ENCODE measurements at regions not wholly inside any gene's neighbourhood (a gene's known extent, or its start where the extent isn't known, plus 50 kb on each side); places are given as distances from the start of the nearest gene placed in this dataset.

- no peak overlapping the region for H3K27ac ChIP-seq (ENCODE audit: low read depth, low read length)
- no peaks in the 10 kb centered on the region for H3K36me3 ChIP-seq (ENCODE audit: control insufficient read depth, insufficient read depth, low read length)
- H3K4me3 ChIP-seq (ENCODE audit: low read length), result no peak overlapping the region
- H3K27me3 ChIP-seq (ENCODE audit: control insufficient read depth, insufficient read depth, low read length), result no peaks in the 10 kb centered on the region
- no peaks in the 10 kb centered on the region for H3K4me1 ChIP-seq (ENCODE audit: control insufficient read depth, insufficient read depth, low read length)
- H3K9ac ChIP-seq (ENCODE audit: low read length), result no peak overlapping the region
Observed at GRCh38 chr20:40258931-40259330, 430.1 kb downstream of the MAFB start.

- no peak overlapping the region for H3K9ac ChIP-seq (ENCODE audit: low read length)
- H3K36me3 ChIP-seq (ENCODE audit: control insufficient read depth, insufficient read depth, low read length), result no peaks in the 10 kb centered on the region
- H3K4me1 ChIP-seq (ENCODE audit: control insufficient read depth, insufficient read depth, low read length), result no peaks in the 10 kb centered on the region
- H3K27me3 ChIP-seq (ENCODE audit: control insufficient read depth, insufficient read depth, low read length), result no peaks in the 10 kb centered on the region
- no peak overlapping the region for H3K4me3 ChIP-seq (ENCODE audit: low read length)
- no peak overlapping the region for H3K27ac ChIP-seq (ENCODE audit: low read depth, low read length)
Observed at GRCh38 chr20:40257763-40258162, 431.3 kb downstream of the MAFB start.

DNA sequence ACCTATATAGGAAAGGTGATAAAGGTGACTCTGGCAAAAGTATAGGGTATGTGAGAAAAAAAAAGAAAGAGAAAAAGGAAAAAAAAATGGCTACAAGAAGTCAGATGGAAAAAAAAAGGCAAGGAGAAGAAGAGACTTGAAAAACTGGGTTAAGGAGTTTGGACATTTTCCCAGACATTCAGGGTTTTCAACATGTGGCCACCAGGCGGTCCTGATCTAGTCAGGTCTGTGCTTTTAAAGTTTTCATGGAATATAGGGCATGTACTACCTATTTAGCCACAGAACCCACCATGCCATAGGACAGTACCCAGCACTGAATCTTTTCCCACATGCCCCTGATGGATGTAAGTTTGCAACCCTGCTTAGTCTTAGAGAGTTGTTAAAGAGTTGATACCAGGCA lies 433.7 kb downstream of the MAFB start:
- Histone ChIP-seq H3K36me3 (ENCODE audit: control insufficient read depth, insufficient read depth, low read length) (no peaks in the 10 kb centered on the region), H3K27ac (ENCODE audit: low read depth, low read length) (no peak overlapping the region), H3K27me3 (ENCODE audit: control insufficient read depth, insufficient read depth, low read length) (no peaks in the 10 kb centered on the region), H3K4me1 (ENCODE audit: control insufficient read depth, insufficient read depth, low read length) (no peaks in the 10 kb centered on the region), H3K9ac (ENCODE audit: low read length) (no peak overlapping the region), H3K4me3 (ENCODE audit: low read length) (no peak overlapping the region)

GRCh38 chr20:40254023-40254772 lies 434.8 kb downstream of the MAFB start:
- Histone ChIP-seq H3K4me1 (ENCODE audit: control insufficient read depth, insufficient read depth, low read length) (no peaks in the 10 kb centered on the region), H3K36me3 (ENCODE audit: control insufficient read depth, insufficient read depth, low read length) (no peaks in the 10 kb centered on the region), H3K4me3 (ENCODE audit: low read length) (no peak overlapping the region), H3K9ac (ENCODE audit: low read length) (no peak overlapping the region), H3K27me3 (ENCODE audit: control insufficient read depth, insufficient read depth, low read length) (no peaks in the 10 kb centered on the region), H3K27ac (ENCODE audit: low read depth, low read length) (no peak overlapping the region)

DNA sequence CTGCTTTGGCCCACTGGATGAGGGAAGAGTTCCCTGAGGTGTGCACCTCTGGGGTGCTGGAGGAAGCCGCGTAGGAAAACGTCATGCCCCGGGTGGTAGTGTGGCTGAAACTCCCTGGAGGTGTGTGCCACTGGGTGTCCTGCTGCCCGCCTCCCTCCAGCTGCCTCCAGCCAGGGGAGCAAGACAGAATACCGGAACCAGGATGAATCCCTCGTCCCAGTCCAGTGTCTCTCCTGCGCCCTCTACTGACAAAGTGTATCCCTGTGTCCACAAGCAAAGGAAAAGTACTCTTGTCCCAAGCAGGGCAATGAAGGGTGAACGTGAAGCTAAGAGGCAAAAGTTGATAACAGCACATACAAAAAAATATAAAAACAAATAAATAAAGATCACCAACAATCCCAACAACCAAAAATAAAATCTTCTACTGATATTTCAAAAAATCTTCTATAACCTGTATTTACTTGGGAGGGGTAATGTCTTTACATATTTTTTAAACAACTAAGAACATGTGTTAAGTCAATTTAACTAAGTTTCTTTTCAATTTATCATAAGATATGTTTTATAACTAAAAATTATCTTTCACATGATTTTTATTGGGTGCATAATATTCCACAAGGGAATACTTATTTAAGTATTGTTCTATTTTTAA lies 437.6 kb downstream of the MAFB start:
- Histone ChIP-seq H3K27ac (ENCODE audit: low read depth, low read length) (no peak overlapping the region), H3K4me1 (ENCODE audit: control insufficient read depth, insufficient read depth, low read length) (no peaks in the 10 kb centered on the region), H3K36me3 (ENCODE audit: control insufficient read depth, insufficient read depth, low read length) (no peaks in the 10 kb centered on the region), H3K9ac (ENCODE audit: low read length) (no peak overlapping the region), H3K27me3 (ENCODE audit: control insufficient read depth, insufficient read depth, low read length) (no peaks in the 10 kb centered on the region), H3K4me3 (ENCODE audit: low read length) (no peak overlapping the region)

- H3K27ac ChIP-seq (ENCODE audit: low read depth, low read length), result no peak overlapping the region
- H3K27me3 ChIP-seq (ENCODE audit: control insufficient read depth, insufficient read depth, low read length), result no peaks in the 10 kb centered on the region
- H3K4me3 ChIP-seq (ENCODE audit: low read length), result no peak overlapping the region
- no peaks in the 10 kb centered on the region for H3K36me3 ChIP-seq (ENCODE audit: control insufficient read depth, insufficient read depth, low read length)
- no peak overlapping the region for H3K9ac ChIP-seq (ENCODE audit: low read length)
- H3K4me1 ChIP-seq (ENCODE audit: control insufficient read depth, insufficient read depth, low read length), result no peaks in the 10 kb centered on the region
Observed at GRCh38 chr20:40249805-40250204, 439.2 kb downstream of the MAFB start.

DNA sequence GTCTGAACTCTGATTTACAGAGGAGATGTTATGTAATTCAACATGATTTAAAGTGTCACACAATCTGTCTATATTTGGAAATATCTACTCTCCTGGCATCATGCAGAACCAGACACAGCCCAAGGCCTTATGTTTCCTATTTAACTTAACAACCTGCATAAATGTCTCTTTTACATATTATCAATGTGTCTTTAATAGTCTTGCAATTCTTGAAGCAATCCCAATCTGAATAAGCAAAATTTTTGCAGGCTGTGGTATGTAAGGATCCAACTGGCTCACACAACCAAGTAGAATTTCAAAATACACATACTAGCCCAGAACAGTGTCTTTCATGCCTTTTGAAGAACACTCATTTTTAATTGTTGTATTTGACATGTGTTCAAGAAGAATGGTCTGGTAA lies 443.2 kb downstream of the MAFB start:
- H3K36me3 ChIP-seq (ENCODE audit: control insufficient read depth, insufficient read depth, low read length), result no peaks in the 10 kb centered on the region
- no peak overlapping the region for H3K4me3 ChIP-seq (ENCODE audit: low read length)
- H3K27me3 ChIP-seq (ENCODE audit: control insufficient read depth, insufficient read depth, low read length), result no peaks in the 10 kb centered on the region
- no peak overlapping the region for H3K9ac ChIP-seq (ENCODE audit: low read length)
- H3K4me1 ChIP-seq (ENCODE audit: control insufficient read depth, insufficient read depth, low read length), result no peaks in the 10 kb centered on the region
- no peak overlapping the region for H3K27ac ChIP-seq (ENCODE audit: low read depth, low read length)

GRCh38 chr20:40244286-40244685 lies 444.8 kb downstream of the MAFB start:
- H3K36me3 ChIP-seq (ENCODE audit: control insufficient read depth, insufficient read depth, low read length), result no peaks in the 10 kb centered on the region
- no peaks in the 10 kb centered on the region for H3K4me1 ChIP-seq (ENCODE audit: control insufficient read depth, insufficient read depth, low read length)
- no peak overlapping the region for H3K27ac ChIP-seq (ENCODE audit: low read depth, low read length)
- H3K4me3 ChIP-seq (ENCODE audit: low read length), result no peak overlapping the region
- H3K9ac ChIP-seq (ENCODE audit: low read length), result no peak overlapping the region
- H3K27me3 ChIP-seq (ENCODE audit: control insufficient read depth, insufficient read depth, low read length), result no peaks in the 10 kb centered on the region

GRCh38 chr20:40241596-40242343 lies 447.3 kb downstream of the MAFB start:
- Histone ChIP-seq H3K27ac (ENCODE audit: low read depth, low read length) (no peak overlapping the region), H3K4me3 (ENCODE audit: low read length) (no peak overlapping the region), H3K27me3 (ENCODE audit: control insufficient read depth, insufficient read depth, low read length) (no peaks in the 10 kb centered on the region), H3K9ac (ENCODE audit: low read length) (no peak overlapping the region), H3K36me3 (ENCODE audit: control insufficient read depth, insufficient read depth, low read length) (no peaks in the 10 kb centered on the region), H3K4me1 (ENCODE audit: control insufficient read depth, insufficient read depth, low read length) (no peaks in the 10 kb centered on the region)

GRCh38 chr20:40238511-40238910 lies 450.5 kb downstream of the MAFB start:
- Histone ChIP-seq H3K27ac (ENCODE audit: low read depth, low read length) (no peak overlapping the region), H3K4me3 (ENCODE audit: low read length) (no peak overlapping the region), H3K9ac (ENCODE audit: low read length) (no peak overlapping the region), H3K4me1 (ENCODE audit: control insufficient read depth, insufficient read depth, low read length) (no peaks in the 10 kb centered on the region), H3K27me3 (ENCODE audit: control insufficient read depth, insufficient read depth, low read length) (no peaks in the 10 kb centered on the region), H3K36me3 (ENCODE audit: control insufficient read depth, insufficient read depth, low read length) (no peaks in the 10 kb centered on the region)

GRCh38 chr20:40234593-40234992 lies 454.4 kb downstream of the MAFB start:
- Histone ChIP-seq H3K4me3 (ENCODE audit: low read length) (no peak overlapping the region), H3K4me1 (ENCODE audit: control insufficient read depth, insufficient read depth, low read length) (no peaks in the 10 kb centered on the region), H3K27ac (ENCODE audit: low read depth, low read length) (no peak overlapping the region), H3K27me3 (ENCODE audit: control insufficient read depth, insufficient read depth, low read length) (no peaks in the 10 kb centered on the region), H3K36me3 (ENCODE audit: control insufficient read depth, insufficient read depth, low read length) (no peaks in the 10 kb centered on the region), H3K9ac (ENCODE audit: low read length) (no peak overlapping the region)

GRCh38 chr20:40233406-40233805 lies 455.6 kb downstream of the MAFB start:
- H3K4me1 ChIP-seq (ENCODE audit: control insufficient read depth, insufficient read depth, low read length), result no peaks in the 10 kb centered on the region
- H3K36me3 ChIP-seq (ENCODE audit: control insufficient read depth, insufficient read depth, low read length), result no peaks in the 10 kb centered on the region
- H3K9ac ChIP-seq (ENCODE audit: low read length), result no peak overlapping the region
- no peaks in the 10 kb centered on the region for H3K27me3 ChIP-seq (ENCODE audit: control insufficient read depth, insufficient read depth, low read length)
- no peak overlapping the region for H3K4me3 ChIP-seq (ENCODE audit: low read length)
- no peak overlapping the region for H3K27ac ChIP-seq (ENCODE audit: low read depth, low read length)

Data from rectal smooth muscle tissue (tissue), 1 donor.